Activated T-cell treated with anti-CD3 and anti-CD28 coated beads, Interleukin-2, amount 50 U/mL, for 72 hours (primary cell): ENCODE measurements at regions not wholly inside any gene's neighbourhood (a gene's known extent, or its start where the extent isn't known, plus 50 kb on each side); places are given as distances from the start of the nearest gene placed in this dataset.

ENCODE experiments used
- ATAC-seq, 2 donors: fragments of 150-1000 bp; cut with Tn5 transposase; replicated peaks in 1 of 2; 2 replicates each; pipeline ENCODE4 v1.10.0; 2021; ENCODE audit warnings: moderate library complexity in 2 of 2, mild to moderate bottlenecking in 1 of 2
- DNase-seq, 2 donors: peaks; one replicate each; pipeline ENCODE4 v3.0.0; 2021 to 2022; ENCODE audit warnings: mixed read lengths in 1 of 2
- H3K27ac Mint-ChIP-seq: one replicate; pipeline ENCODE4 v1.8.0; 2022; ENCODE audit warnings: mild to moderate bottlenecking, moderate library complexity, mixed read lengths
- H3K27me3 Mint-ChIP-seq: one replicate; pipeline ENCODE4 v1.8.0; 2022; ENCODE audit warnings: low read depth, mixed read lengths
- H3K36me3 Mint-ChIP-seq, 2 donors: one replicate each; pipeline ENCODE4 v1.8.0; 2022; ENCODE audit warnings: mixed read lengths in 2 of 2, mild to moderate bottlenecking in 1 of 2; ENCODE audit not compliant: insufficient read depth in 2 of 2
- H3K4me1 Mint-ChIP-seq: one replicate; pipeline ENCODE4 v1.8.0; 2022; ENCODE audit warnings: low read depth, mixed read lengths
- H3K4me3 Mint-ChIP-seq, 2 donors: one replicate each; pipeline ENCODE4 v1.8.0; 2022; ENCODE audit warnings: mild to moderate bottlenecking in 2 of 2, mixed read lengths in 2 of 2, moderate library complexity in 2 of 2
- H3K9me3 Mint-ChIP-seq, 2 donors: one replicate each; pipeline ENCODE4 v1.8.0; 2022; ENCODE audit warnings: mixed read lengths in 2 of 2

- Mint-ChIP-seq H3K4me1 (peaks cover 6% of the 10 kb centered on the region), H3K4me3 (no peak overlapping the region), H3K27me3 (no peaks in the 10 kb centered on the region), H3K27ac (no peak overlapping the region), H3K36me3 (no peaks in the 10 kb centered on the region), H3K9me3 (peaks cover 0 to 9% of the 10 kb centered on the region in 2 donors)
- DNase-seq (no peak), ATAC-seq (no peak)
Measured at GRCh38 chr7:136179851-136180721, 202.9 kb upstream of the MTPN start.

GRCh38 chr7:136179154-136179553, 202.0 kb upstream of the MTPN start:
- peak; percentile 41 to 52 for ATAC-seq
- no peaks in the 10 kb centered on the region for H3K36me3 Mint-ChIP-seq

GRCh38 chr7:136174477-136175125, 197.4 kb upstream of the MTPN start:
- Mint-ChIP-seq H3K36me3 (no peaks in the 10 kb centered on the region), H3K27me3 (no peaks in the 10 kb centered on the region), H3K27ac (no peak overlapping the region), H3K9me3 (no peaks in the 10 kb centered on the region), H3K4me1 (peaks cover 6% of the 10 kb centered on the region), H3K4me3 (no peak overlapping the region)
- DNase-seq (no peak), ATAC-seq (no peak)

More at GRCh38 chr7:136179154-136179553, 202.0 kb upstream of the MTPN start:
- no peak overlapping the region for H3K27ac Mint-ChIP-seq
- peaks cover 6% of the 10 kb centered on the region for H3K4me1 Mint-ChIP-seq
- DNase-seq, result no peak
- no peaks in the 10 kb centered on the region for H3K27me3 Mint-ChIP-seq
- H3K9me3 Mint-ChIP-seq, result peaks cover 0 to 9% of the 10 kb centered on the region in 2 donors
- no peak overlapping the region for H3K4me3 Mint-ChIP-seq

- no peak for DNase-seq
- no peak for ATAC-seq
- Mint-ChIP-seq H3K4me1 (no peaks in the 10 kb centered on the region), H3K9me3 (no peaks in the 10 kb centered on the region), H3K36me3 (no peaks in the 10 kb centered on the region), H3K27me3 (no peaks in the 10 kb centered on the region), H3K27ac (no peak overlapping the region), H3K4me3 (no peak overlapping the region)
Measured at GRCh38 chr7:136173874-136174273, 196.7 kb upstream of the MTPN start.

- no peaks in the 10 kb centered on the region for H3K9me3 Mint-ChIP-seq
- no peaks in the 10 kb centered on the region for H3K4me1 Mint-ChIP-seq
- ATAC-seq, result no peak
- no peaks in the 10 kb centered on the region for H3K36me3 Mint-ChIP-seq
- H3K4me3 Mint-ChIP-seq, result no peak overlapping the region
- H3K27ac Mint-ChIP-seq, result no peak overlapping the region
- H3K27me3 Mint-ChIP-seq, result no peaks in the 10 kb centered on the region
- no peak for DNase-seq
Measured at GRCh38 chr7:136171233-136171632, 194.1 kb upstream of the MTPN start.

- Mint-ChIP-seq H3K9me3 (no peaks in the 10 kb centered on the region), H3K27ac (no peak overlapping the region), H3K27me3 (no peaks in the 10 kb centered on the region), H3K4me3 (no peak overlapping the region), H3K4me1 (no peaks in the 10 kb centered on the region), H3K36me3 (no peaks in the 10 kb centered on the region)
- DNase-seq, result no peak
- ATAC-seq, result no peak
Measured at GRCh38 chr7:136168821-136169220, 191.7 kb upstream of the MTPN start.

- Mint-ChIP-seq H3K4me3 (no peak overlapping the region), H3K27ac (no peak overlapping the region), H3K36me3 (no peaks in the 10 kb centered on the region), H3K4me1 (no peaks in the 10 kb centered on the region), H3K27me3 (no peaks in the 10 kb centered on the region), H3K9me3 (peaks cover 0 to under 1% of the 10 kb centered on the region in 2 donors)
- ATAC-seq (no peak), DNase-seq (no peak)
Measured at GRCh38 chr7:136167991-136168390, 190.8 kb upstream of the MTPN start.

- H3K27ac Mint-ChIP-seq, result no peak overlapping the region
- no peak overlapping the region for H3K4me3 Mint-ChIP-seq
- H3K9me3 Mint-ChIP-seq, result peaks cover 0 to 3% of the 10 kb centered on the region in 2 donors
- H3K27me3 Mint-ChIP-seq, result no peaks in the 10 kb centered on the region
- no peak for DNase-seq
- H3K36me3 Mint-ChIP-seq, result no peaks in the 10 kb centered on the region
- no peak for ATAC-seq
- no peaks in the 10 kb centered on the region for H3K4me1 Mint-ChIP-seq
Measured at GRCh38 chr7:136166521-136166920, 189.4 kb upstream of the MTPN start.

GRCh38 chr7:136163340-136163801, 186.2 kb upstream of the MTPN start:
- Mint-ChIP-seq H3K4me3 (no peak overlapping the region), H3K36me3 (no peaks in the 10 kb centered on the region), H3K27ac (no peak overlapping the region), H3K27me3 (no peaks in the 10 kb centered on the region), H3K4me1 (no peaks in the 10 kb centered on the region), H3K9me3 (peaks cover 3 to 4% of the 10 kb centered on the region in 2 donors)
- no peak for ATAC-seq
- DNase-seq, result no peak

GRCh38 chr7:136150311-136150710, 173.2 kb upstream of the MTPN start:
- Mint-ChIP-seq H3K27me3 (no peaks in the 10 kb centered on the region), H3K4me1 (no peaks in the 10 kb centered on the region), H3K27ac (no peak overlapping the region), H3K36me3 (peaks cover 0 to 1% of the 10 kb centered on the region in 2 donors), H3K9me3 (no peaks in the 10 kb centered on the region), H3K4me3 (no peak overlapping the region)
- ATAC-seq, result no peak
- no peak for DNase-seq

GRCh38 chr7:136148920-136149319, 171.8 kb upstream of the MTPN start:
- H3K27ac Mint-ChIP-seq, result no peak overlapping the region
- H3K4me1 Mint-ChIP-seq, result no peaks in the 10 kb centered on the region
- no peak for ATAC-seq
- H3K36me3 Mint-ChIP-seq, result peaks cover 0 to 1% of the 10 kb centered on the region in 2 donors
- no peak overlapping the region for H3K4me3 Mint-ChIP-seq
- no peak for DNase-seq
- H3K9me3 Mint-ChIP-seq, result no peaks in the 10 kb centered on the region
- H3K27me3 Mint-ChIP-seq, result no peaks in the 10 kb centered on the region

- Mint-ChIP-seq H3K4me1 (no peaks in the 10 kb centered on the region), H3K27ac (no peak overlapping the region), H3K36me3 (peaks cover 0 to 1% of the 10 kb centered on the region in 2 donors), H3K9me3 (no peaks in the 10 kb centered on the region), H3K27me3 (no peaks in the 10 kb centered on the region), H3K4me3 (no peak overlapping the region)
- DNase-seq, result no peak
- no peak for ATAC-seq
Measured at GRCh38 chr7:136146925-136147324, 169.8 kb upstream of the MTPN start.

GRCh38 chr7:136144182-136144581, 167.0 kb upstream of the MTPN start:
- Mint-ChIP-seq H3K4me3 (no peak overlapping the region), H3K9me3 (no peaks in the 10 kb centered on the region), H3K4me1 (no peaks in the 10 kb centered on the region), H3K27me3 (no peaks in the 10 kb centered on the region), H3K36me3 (peaks cover 0 to 1% of the 10 kb centered on the region in 2 donors), H3K27ac (no peak overlapping the region)
- ATAC-seq (peak in 1 of 2 donors; percentile 48), DNase-seq (no peak)
